ENCODE measurements at regions not wholly inside any gene's neighbourhood (a gene's known extent, or its start where the extent isn't known, plus 50 kb on each side); places are given as distances from the start of the nearest gene placed in this dataset.

GRCh38 chr10:65430979-65431378 lies 1494.9 kb upstream of the LRRTM3 start:
- TF ChIP-seq POLR2A (IDR thresholded peaks at IDR 0.05) (no peak), CTCF (IDR thresholded peaks at IDR 0.05) (no peak)
